GM23338 (cell line): ENCODE measurements at regions not wholly inside any gene's neighbourhood (a gene's known extent, or its start where the extent isn't known, plus 50 kb on each side); places are given as distances from the start of the nearest gene placed in this dataset.

Experiments
- ATAC-seq: fragments of 200-7000 bp; cut with Tn5 transposase; 3 replicates; pipeline ENCODE4 v1.9.1; 2020
- DNase-seq: peaks from one replicate; pipeline ENCODE4 v3.0.0-alpha.2; 2015; ENCODE audit warnings: low spot score
- H2AFZ ChIP-seq: fragments of 200-600 bp; sonication (generic); 2 replicates; pipeline ENCODE4 v1.8.0; 2016; ENCODE audit warnings: antibody characterized with exemption, mild to moderate bottlenecking, moderate library complexity
- H3F3A ChIP-seq: fragments of 200-600 bp; sonication (generic); replicated peaks from 2 replicates; pipeline ENCODE4 v1.8.0; 2017; ENCODE audit warnings: antibody characterized with exemption, mixed run types, low read depth
- H3K27ac ChIP-seq: fragments of 200-600 bp; sonication (generic); 2 replicates; pipeline ENCODE4 v1.6.1; 2016; ENCODE audit warnings: low read depth
- H3K27me3 ChIP-seq: fragments of 200-600 bp; sonication (generic); 2 replicates; pipeline ENCODE4 v1.8.0; 2016; ENCODE audit warnings: mild to moderate bottlenecking, mixed run types, moderate library complexity; ENCODE audit not compliant: insufficient read depth
- H3K36me3 ChIP-seq: fragments of 200-600 bp; sonication (generic); 2 replicates; pipeline ENCODE4 v1.8.0; 2016; ENCODE audit warnings: mild to moderate bottlenecking; ENCODE audit not compliant: insufficient read depth
- H3K4me1 ChIP-seq: fragments of 200-600 bp; sonication (generic); 2 replicates; pipeline ENCODE4 v1.8.0; 2016; ENCODE audit warnings: mild to moderate bottlenecking, moderate library complexity; ENCODE audit not compliant: insufficient read depth
- H3K4me2 ChIP-seq: fragments of 200-600 bp; sonication (generic); 2 replicates; pipeline ENCODE4 v1.7.1; 2017; ENCODE audit warnings: mixed run types
- H3K4me3 ChIP-seq: fragments of 200-600 bp; sonication (generic); 2 replicates; pipeline ENCODE4 v1.6.1; 2016; ENCODE audit warnings: mixed run types
- H3K79me2 ChIP-seq: fragments of 200-600 bp; sonication (generic); replicated peaks from 2 replicates; pipeline ENCODE4 v1.8.0; 2017; ENCODE audit warnings: mild to moderate bottlenecking; ENCODE audit not compliant: insufficient read depth
- H3K9me2 ChIP-seq: fragments of 200-600 bp; sonication (generic); 2 replicates; pipeline ENCODE4 v1.8.0; 2017; ENCODE audit not compliant: insufficient read depth
- H4K20me1 ChIP-seq: fragments of 200-600 bp; sonication (generic); replicated peaks from 2 replicates; pipeline ENCODE4 v1.8.0; 2017; ENCODE audit warnings: mild to moderate bottlenecking; ENCODE audit not compliant: insufficient read depth
- H3K27ac Mint-ChIP-seq: 2 replicates; pipeline ENCODE4 v1.8.0; 2020; ENCODE audit warnings: inconsistent platforms, mild to moderate bottlenecking, moderate library complexity, mixed read lengths
- H3K27me3 Mint-ChIP-seq: 3 replicates; pipeline ENCODE4 v1.8.0; 2022; ENCODE audit warnings: low read depth, mild to moderate bottlenecking, moderate library complexity, mixed read lengths, inconsistent platforms; ENCODE audit not compliant: insufficient read depth, poor library complexity
- H3K36me3 Mint-ChIP-seq: 3 replicates; pipeline ENCODE4 v1.8.0; 2021; ENCODE audit warnings: low read depth, mild to moderate bottlenecking, inconsistent platforms, moderate library complexity, mixed read lengths
- H3K4me1 Mint-ChIP-seq: 3 replicates; pipeline ENCODE4 v1.8.0; 2020; ENCODE audit warnings: mild to moderate bottlenecking, inconsistent platforms, mixed read lengths
- H3K4me3 Mint-ChIP-seq: 3 replicates; pipeline ENCODE4 v1.8.0; 2021; ENCODE audit warnings: moderate library complexity, mild to moderate bottlenecking, inconsistent platforms, mixed read lengths
- H3K9me3 Mint-ChIP-seq: 3 replicates; pipeline ENCODE4 v1.8.0; 2020; ENCODE audit warnings: moderate library complexity, mild to moderate bottlenecking, inconsistent platforms, mixed read lengths
- CREB1 ChIP-seq: fragments of 250-450 bp; sonication (Bioruptor Pico); IDR thresholded peaks from 2 replicates; pipeline ENCODE4 v1.5.0; 2020; ENCODE audit warnings: low read depth, mild to moderate bottlenecking, moderate library complexity
- EZH2 ChIP-seq: fragments of 200-600 bp; sonication (generic); IDR thresholded peaks from one replicate; pipeline ENCODE4 v1.8.0; 2017; ENCODE audit warnings: antibody characterized with exemption, mild to moderate bottlenecking, low read depth; ENCODE audit not compliant: unreplicated experiment
- EZH2phosphoT487 ChIP-seq: fragments of 200-600 bp; sonication (generic); IDR thresholded peaks from one replicate; pipeline ENCODE4 v1.8.1; 2018; ENCODE audit warnings: antibody characterized with exemption; ENCODE audit not compliant: unreplicated experiment
- JUNB ChIP-seq: IDR thresholded peaks from one replicate; pipeline ENCODE4 v1.6.1; 2016; ENCODE audit warnings: antibody characterized with exemption; ENCODE audit not compliant: unreplicated experiment
- NANOG ChIP-seq: IDR thresholded peaks from 2 replicates; pipeline ENCODE4 v1.6.1; 2016; ENCODE audit warnings: antibody characterized with exemption, borderline replicate concordance
- POLR2AphosphoS5 ChIP-seq: IDR thresholded peaks from 2 replicates; pipeline ENCODE4 v1.6.1; 2016; ENCODE audit warnings: antibody characterized with exemption, low read depth
- STAT1 ChIP-seq: IDR thresholded peaks from one replicate; pipeline ENCODE4 v1.6.1; 2016; ENCODE audit warnings: antibody characterized with exemption; ENCODE audit not compliant: unreplicated experiment
- ZNF114 ChIP-seq: fragments of 250-450 bp; sonication (Bioruptor Pico); IDR thresholded peaks from 2 replicates; pipeline ENCODE4 v1.5.0; 2020; ENCODE audit warnings: mild to moderate bottlenecking, moderate library complexity
- ZNF331 ChIP-seq: fragments of 250-450 bp; sonication (Bioruptor Pico); IDR thresholded peaks from 2 replicates; pipeline ENCODE4 v1.5.0; 2020; ENCODE audit warnings: low read depth, mild to moderate bottlenecking, moderate library complexity
- TF ChIP-seq, protein P1 (sequence below): fragments of 250-450 bp; sonication (Bioruptor Pico); IDR thresholded peaks from 2 replicates; pipeline ENCODE4 v1.5.0; 2020; ENCODE audit warnings: mild to moderate bottlenecking, moderate library complexity
- TF ChIP-seq, protein P2 (sequence below): IDR thresholded peaks from 2 replicates; pipeline ENCODE4 v1.6.1; 2016; ENCODE audit warnings: antibody characterized with exemption
- TF ChIP-seq, protein P3 (sequence below), 2 experiments: fragments of 200-600 bp in 1 of 2; sonication (generic) in 1 of 2; conservative IDR thresholded peaks; 2 replicates each; pipeline versions ENCODE4 v1.5.1 to v1.6.1; 2016 to 2017; ENCODE audit warnings: antibody characterized with exemption in 2 of 2, low read depth in 2 of 2, mild to moderate bottlenecking in 2 of 2, moderate library complexity in 1 of 2
- TF ChIP-seq, protein P4 (sequence below): IDR thresholded peaks from one replicate; pipeline ENCODE4 v1.6.1; 2018; ENCODE audit warnings: antibody characterized with exemption; ENCODE audit not compliant: unreplicated experiment

DNA sequence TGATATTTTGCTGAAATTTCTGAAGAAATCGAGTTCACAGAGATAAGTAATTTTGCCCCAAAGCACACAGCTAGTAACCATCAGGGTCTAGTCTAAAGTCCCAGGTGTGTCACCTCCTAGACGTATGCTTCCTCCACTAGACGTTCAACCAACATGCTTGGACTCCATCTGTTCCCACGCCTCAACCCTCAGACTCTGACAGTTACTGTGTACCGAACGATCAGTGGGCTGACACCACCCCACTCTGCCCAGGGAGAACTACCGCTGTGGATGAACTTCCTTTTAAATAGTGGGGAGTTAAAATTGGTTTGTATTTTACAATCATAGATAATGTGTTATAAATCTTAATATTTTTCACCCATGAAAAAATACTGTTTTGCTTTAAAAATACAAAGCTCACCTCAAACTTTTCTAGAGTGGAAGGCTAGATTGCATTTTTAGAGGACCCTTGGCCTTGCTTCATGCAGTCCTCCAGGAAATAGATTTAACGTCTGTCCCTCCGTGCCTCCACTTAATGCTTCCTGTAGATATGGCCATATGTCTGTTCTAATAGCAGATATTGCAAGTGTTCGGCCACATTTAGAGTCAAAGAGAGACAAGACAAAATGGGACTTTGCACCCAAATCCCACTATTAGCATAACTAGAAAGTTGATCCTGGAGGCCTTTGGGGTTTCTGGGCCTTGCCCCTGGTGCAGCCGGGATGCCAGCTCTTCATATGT lies 91.4 kb upstream of the ZPBP start:
- Mint-ChIP-seq H3K36me3 (no peaks in the 10 kb centered on the region), H3K4me3 (no peak overlapping the region), H3K27me3 (no peaks in the 10 kb centered on the region), H3K27ac (no peak overlapping the region), H3K4me1 (peaks cover 7% of the 10 kb centered on the region), H3K9me3 (no peaks in the 10 kb centered on the region)
- Histone ChIP-seq H3F3A (no peaks in the 10 kb centered on the region), H3K4me1 (0 out of 2 replicates have a peak, but pooled peaks cover 6% of the 10 kb centered on the region), H2AFZ (no peak overlapping the region), H3K36me3 (no peaks in the 10 kb centered on the region), H3K9me2 (no peaks in the 10 kb centered on the region; the same call in 1 of the 2 replicates), H3K79me2 (no peaks in the 10 kb centered on the region), H3K4me2 (no peak overlapping the region), H3K4me3 (no peak overlapping the region), H3K27me3 (no peaks in the 10 kb centered on the region), H4K20me1 (no peaks in the 10 kb centered on the region), H3K27ac (no peak overlapping the region)
- no peak for TF ChIP-seq EZH2phosphoT487
- TF ChIP-seq, protein P1, sequence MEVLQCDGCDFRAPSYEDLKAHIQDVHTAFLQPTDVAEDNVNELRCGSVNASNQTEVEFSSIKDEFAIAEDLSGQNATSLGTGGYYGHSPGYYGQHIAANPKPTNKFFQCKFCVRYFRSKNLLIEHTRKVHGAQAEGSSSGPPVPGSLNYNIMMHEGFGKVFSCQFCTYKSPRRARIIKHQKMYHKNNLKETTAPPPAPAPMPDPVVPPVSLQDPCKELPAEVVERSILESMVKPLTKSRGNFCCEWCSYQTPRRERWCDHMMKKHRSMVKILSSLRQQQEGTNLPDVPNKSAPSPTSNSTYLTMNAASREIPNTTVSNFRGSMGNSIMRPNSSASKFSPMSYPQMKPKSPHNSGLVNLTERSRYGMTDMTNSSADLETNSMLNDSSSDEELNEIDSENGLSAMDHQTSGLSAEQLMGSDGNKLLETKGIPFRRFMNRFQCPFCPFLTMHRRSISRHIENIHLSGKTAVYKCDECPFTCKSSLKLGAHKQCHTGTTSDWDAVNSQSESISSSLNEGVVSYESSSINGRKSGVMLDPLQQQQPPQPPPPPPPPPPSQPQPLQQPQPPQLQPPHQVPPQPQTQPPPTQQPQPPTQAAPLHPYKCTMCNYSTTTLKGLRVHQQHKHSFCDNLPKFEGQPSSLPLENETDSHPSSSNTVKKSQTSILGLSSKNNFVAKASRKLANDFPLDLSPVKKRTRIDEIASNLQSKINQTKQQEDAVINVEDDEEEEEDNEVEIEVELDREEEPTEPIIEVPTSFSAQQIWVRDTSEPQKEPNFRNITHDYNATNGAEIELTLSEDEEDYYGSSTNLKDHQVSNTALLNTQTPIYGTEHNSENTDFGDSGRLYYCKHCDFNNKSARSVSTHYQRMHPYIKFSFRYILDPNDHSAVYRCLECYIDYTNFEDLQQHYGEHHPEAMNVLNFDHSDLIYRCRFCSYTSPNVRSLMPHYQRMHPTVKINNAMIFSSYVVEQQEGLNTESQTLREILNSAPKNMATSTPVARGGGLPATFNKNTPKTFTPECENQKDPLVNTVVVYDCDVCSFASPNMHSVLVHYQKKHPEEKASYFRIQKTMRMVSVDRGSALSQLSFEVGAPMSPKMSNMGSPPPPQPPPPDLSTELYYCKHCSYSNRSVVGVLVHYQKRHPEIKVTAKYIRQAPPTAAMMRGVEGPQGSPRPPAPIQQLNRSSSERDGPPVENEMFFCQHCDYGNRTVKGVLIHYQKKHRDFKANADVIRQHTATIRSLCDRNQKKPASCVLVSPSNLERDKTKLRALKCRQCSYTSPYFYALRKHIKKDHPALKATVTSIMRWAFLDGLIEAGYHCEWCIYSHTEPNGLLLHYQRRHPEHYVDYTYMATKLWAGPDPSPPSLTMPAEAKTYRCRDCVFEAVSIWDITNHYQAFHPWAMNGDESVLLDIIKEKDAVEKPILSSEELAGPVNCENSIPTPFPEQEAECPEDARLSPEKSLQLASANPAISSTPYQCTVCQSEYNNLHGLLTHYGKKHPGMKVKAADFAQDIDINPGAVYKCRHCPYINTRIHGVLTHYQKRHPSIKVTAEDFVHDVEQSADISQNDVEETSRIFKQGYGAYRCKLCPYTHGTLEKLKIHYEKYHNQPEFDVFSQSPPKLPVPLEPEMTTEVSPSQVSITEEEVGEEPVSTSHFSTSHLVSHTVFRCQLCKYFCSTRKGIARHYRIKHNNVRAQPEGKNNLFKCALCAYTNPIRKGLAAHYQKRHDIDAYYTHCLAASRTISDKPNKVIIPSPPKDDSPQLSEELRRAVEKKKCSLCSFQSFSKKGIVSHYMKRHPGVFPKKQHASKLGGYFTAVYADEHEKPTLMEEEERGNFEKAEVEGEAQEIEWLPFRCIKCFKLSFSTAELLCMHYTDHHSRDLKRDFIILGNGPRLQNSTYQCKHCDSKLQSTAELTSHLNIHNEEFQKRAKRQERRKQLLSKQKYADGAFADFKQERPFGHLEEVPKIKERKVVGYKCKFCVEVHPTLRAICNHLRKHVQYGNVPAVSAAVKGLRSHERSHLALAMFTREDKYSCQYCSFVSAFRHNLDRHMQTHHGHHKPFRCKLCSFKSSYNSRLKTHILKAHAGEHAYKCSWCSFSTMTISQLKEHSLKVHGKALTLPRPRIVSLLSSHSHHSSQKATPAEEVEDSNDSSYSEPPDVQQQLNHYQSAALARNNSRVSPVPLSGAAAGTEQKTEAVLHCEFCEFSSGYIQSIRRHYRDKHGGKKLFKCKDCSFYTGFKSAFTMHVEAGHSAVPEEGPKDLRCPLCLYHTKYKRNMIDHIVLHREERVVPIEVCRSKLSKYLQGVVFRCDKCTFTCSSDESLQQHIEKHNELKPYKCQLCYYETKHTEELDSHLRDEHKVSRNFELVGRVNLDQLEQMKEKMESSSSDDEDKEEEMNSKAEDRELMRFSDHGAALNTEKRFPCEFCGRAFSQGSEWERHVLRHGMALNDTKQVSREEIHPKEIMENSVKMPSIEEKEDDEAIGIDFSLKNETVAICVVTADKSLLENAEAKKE (CRISPR knock-in tag): no peak
- TF ChIP-seq, protein P2, sequence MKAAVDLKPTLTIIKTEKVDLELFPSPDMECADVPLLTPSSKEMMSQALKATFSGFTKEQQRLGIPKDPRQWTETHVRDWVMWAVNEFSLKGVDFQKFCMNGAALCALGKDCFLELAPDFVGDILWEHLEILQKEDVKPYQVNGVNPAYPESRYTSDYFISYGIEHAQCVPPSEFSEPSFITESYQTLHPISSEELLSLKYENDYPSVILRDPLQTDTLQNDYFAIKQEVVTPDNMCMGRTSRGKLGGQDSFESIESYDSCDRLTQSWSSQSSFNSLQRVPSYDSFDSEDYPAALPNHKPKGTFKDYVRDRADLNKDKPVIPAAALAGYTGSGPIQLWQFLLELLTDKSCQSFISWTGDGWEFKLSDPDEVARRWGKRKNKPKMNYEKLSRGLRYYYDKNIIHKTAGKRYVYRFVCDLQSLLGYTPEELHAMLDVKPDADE: no peak
- TF ChIP-seq ZNF114 (CRISPR knock-in tag): no peak
- TF ChIP-seq CREB1 (CRISPR knock-in tag): no peak
- TF ChIP-seq, protein P3, sequence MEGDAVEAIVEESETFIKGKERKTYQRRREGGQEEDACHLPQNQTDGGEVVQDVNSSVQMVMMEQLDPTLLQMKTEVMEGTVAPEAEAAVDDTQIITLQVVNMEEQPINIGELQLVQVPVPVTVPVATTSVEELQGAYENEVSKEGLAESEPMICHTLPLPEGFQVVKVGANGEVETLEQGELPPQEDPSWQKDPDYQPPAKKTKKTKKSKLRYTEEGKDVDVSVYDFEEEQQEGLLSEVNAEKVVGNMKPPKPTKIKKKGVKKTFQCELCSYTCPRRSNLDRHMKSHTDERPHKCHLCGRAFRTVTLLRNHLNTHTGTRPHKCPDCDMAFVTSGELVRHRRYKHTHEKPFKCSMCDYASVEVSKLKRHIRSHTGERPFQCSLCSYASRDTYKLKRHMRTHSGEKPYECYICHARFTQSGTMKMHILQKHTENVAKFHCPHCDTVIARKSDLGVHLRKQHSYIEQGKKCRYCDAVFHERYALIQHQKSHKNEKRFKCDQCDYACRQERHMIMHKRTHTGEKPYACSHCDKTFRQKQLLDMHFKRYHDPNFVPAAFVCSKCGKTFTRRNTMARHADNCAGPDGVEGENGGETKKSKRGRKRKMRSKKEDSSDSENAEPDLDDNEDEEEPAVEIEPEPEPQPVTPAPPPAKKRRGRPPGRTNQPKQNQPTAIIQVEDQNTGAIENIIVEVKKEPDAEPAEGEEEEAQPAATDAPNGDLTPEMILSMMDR (conservative IDR thresholded peaks at IDR 0.05; ENCODE audit: low read depth in 2 of 2): no peak
- TF ChIP-seq, protein P4, sequence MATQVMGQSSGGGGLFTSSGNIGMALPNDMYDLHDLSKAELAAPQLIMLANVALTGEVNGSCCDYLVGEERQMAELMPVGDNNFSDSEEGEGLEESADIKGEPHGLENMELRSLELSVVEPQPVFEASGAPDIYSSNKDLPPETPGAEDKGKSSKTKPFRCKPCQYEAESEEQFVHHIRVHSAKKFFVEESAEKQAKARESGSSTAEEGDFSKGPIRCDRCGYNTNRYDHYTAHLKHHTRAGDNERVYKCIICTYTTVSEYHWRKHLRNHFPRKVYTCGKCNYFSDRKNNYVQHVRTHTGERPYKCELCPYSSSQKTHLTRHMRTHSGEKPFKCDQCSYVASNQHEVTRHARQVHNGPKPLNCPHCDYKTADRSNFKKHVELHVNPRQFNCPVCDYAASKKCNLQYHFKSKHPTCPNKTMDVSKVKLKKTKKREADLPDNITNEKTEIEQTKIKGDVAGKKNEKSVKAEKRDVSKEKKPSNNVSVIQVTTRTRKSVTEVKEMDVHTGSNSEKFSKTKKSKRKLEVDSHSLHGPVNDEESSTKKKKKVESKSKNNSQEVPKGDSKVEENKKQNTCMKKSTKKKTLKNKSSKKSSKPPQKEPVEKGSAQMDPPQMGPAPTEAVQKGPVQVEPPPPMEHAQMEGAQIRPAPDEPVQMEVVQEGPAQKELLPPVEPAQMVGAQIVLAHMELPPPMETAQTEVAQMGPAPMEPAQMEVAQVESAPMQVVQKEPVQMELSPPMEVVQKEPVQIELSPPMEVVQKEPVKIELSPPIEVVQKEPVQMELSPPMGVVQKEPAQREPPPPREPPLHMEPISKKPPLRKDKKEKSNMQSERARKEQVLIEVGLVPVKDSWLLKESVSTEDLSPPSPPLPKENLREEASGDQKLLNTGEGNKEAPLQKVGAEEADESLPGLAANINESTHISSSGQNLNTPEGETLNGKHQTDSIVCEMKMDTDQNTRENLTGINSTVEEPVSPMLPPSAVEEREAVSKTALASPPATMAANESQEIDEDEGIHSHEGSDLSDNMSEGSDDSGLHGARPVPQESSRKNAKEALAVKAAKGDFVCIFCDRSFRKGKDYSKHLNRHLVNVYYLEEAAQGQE: no peak
- no peak for TF ChIP-seq STAT1
- no peak for TF ChIP-seq EZH2
- TF ChIP-seq POLR2AphosphoS5: no peak
- TF ChIP-seq JUNB: no peak
- TF ChIP-seq NANOG: no peak
- no peak for TF ChIP-seq ZNF331 (CRISPR knock-in tag)
- no peak for DNase-seq
- ATAC-seq: no peak
